Stimulated activated CD4-positive, alpha-beta T cell treated with anti-CD3 and anti-CD28 coated beads, Interleukin-15, amount 100 ng/mL, for 1 hour (primary cell): ENCODE measurements at regions not wholly inside any gene's neighbourhood (a gene's known extent, or its start where the extent isn't known, plus 50 kb on each side); places are given as distances from the start of the nearest gene placed in this dataset.

Experiments
- DNase-seq, 2 donors: peaks; one replicate each; pipeline ENCODE4 v3.0.0-alpha.2; 2020; ENCODE audit warnings: low read depth in 1 of 2, low spot score in 1 of 2

- no peak for DNase-seq
Measured at GRCh38 chr7:26097837-26098668, 53.9 kb upstream of the NFE2L3 start.

- DNase-seq, result no peak
Measured at GRCh38 chr7:26099236-26099635, 52.8 kb upstream of the NFE2L3 start.

- no peak for DNase-seq
Measured at GRCh38 chr7:26100406-26101339, 51.3 kb upstream of the NFE2L3 start.

- DNase-seq, result no peak
Measured at GRCh38 chr7:26101361-26102151, 50.4 kb upstream of the NFE2L3 start.

- no peak for DNase-seq
Measured at GRCh38 chr7:26102176-26102575, 49.8 kb upstream of the NFE2L3 start.
